Stomach (tissue), 4 donors: ENCODE measurements at regions not wholly inside any gene's neighbourhood (a gene's known extent, or its start where the extent isn't known, plus 50 kb on each side); places are given as distances from the start of the nearest gene placed in this dataset.

Experiments used
- CTCF ChIP-seq, 7 experiments: fragments of 450-650 bp in 4 of 7; fragments of 200-600 bp in 3 of 7; sonication (generic) in 3 of 7; IDR thresholded peaks; one replicate each; pipeline ENCODE4 v1.5.1; 2016 to 2019; ENCODE audit warnings: antibody characterized with exemption in 7 of 7, control low read depth in 2 of 7, mild to moderate bottlenecking in 1 of 7
- EP300 ChIP-seq: sonication (generic); formaldehyde crosslinking; IDR thresholded peaks from one replicate; pipeline ENCODE4 v1.6.1; 2017; ENCODE audit warnings: antibody characterized with exemption
- POLR2A ChIP-seq, 4 donors: fragments of 450-650 bp; IDR thresholded peaks; one replicate each; pipeline ENCODE4 v1.6.1; 2016; ENCODE audit warnings: antibody characterized with exemption in 4 of 4, control low read depth in 2 of 4, mild to moderate bottlenecking in 1 of 4, moderate library complexity in 1 of 4
- POLR2AphosphoS5 ChIP-seq, 3 donors: sonication (generic); formaldehyde crosslinking; IDR thresholded peaks; one replicate each; pipeline ENCODE4 v1.6.1; 2016; ENCODE audit warnings: antibody characterized with exemption in 3 of 3

GRCh38 chr7:152577339-152577738 lies 98.6 kb downstream of the XRCC2 start:
- no peak for TF ChIP-seq CTCF (IDR thresholded peaks at IDR 0.05)
- TF ChIP-seq POLR2A (IDR thresholded peaks at IDR 0.05): no peak
- no peak for TF ChIP-seq POLR2AphosphoS5 (IDR thresholded peaks at IDR 0.05)
- TF ChIP-seq EP300: no peak
